ENCODE measurements at regions not wholly inside any gene's neighbourhood (a gene's known extent, or its start where the extent isn't known, plus 50 kb on each side); places are given as distances from the start of the nearest gene placed in this dataset.

GRCh38 chr16:74184839-74185238 lies 111.8 kb upstream of the PSMD7 start (continued):
- TF ChIP-seq MAX (IDR thresholded peaks at IDR 0.05; ENCODE audit: low read depth): no peak

- 31% methylated on average over 4 of the region's 4 CpGs for WGBS (ENCODE audit: low lambda C conversion rate)
- Histone ChIP-seq H3K27me3 (ENCODE audit: insufficient read depth) (no peaks in the 10 kb centered on the region), H3K27ac (ENCODE audit: low read depth in 2 of 2, low read length in 1 of 2) (no peak overlapping the region), H3K36me3 (replicated peaks in 1 of 2; ENCODE audit: control insufficient read depth in 1 of 2, insufficient read depth in 2 of 2, low read length in 1 of 2) (no peaks in the 10 kb centered on the region), H3K79me2 (ENCODE audit: insufficient read depth) (no peaks in the 10 kb centered on the region), H3K9ac (no peak overlapping the region), H2AFZ (ENCODE audit: low read depth) (no peak overlapping the region), H4K20me1 (ENCODE audit: insufficient read depth) (no peaks in the 10 kb centered on the region), H3K4me3 (ENCODE audit: low read depth in 2 of 2, low read length in 1 of 2) (no peak overlapping the region), H3K9me2 (no peaks in the 10 kb centered on the region), H3K4me1 (ENCODE audit: control insufficient read depth in 1 of 2, insufficient read depth in 2 of 2, low read depth in 1 of 2, low read length in 1 of 2) (peaks cover 0 to 12% of the 10 kb centered on the region in 2 experiments; a peak in 3 of 4 replicates), H3K4me2 (no peak overlapping the region), H3K9me3 (no peaks in the 10 kb centered on the region), H3F3A (replicated peaks; ENCODE audit: insufficient read depth) (no peaks in the 10 kb centered on the region)
- ChIA-PET POLR2A (no interaction called here), CTCF (interaction anchor here (0.6 kb wide), 1 partner anchor 119 kb away, joined by 3 read pairs; no protein-coding TSS in a partner anchor)
- TF ChIP-seq PBX3 (IDR thresholded peaks at IDR 0.05): no peak
- no peak for TF ChIP-seq GATA2 (CRISPR knock-in tag; IDR thresholded peaks at IDR 0.05)
- no peak for TF ChIP-seq REST (IDR thresholded peaks at IDR 0.05; ENCODE audit: low read depth, low read length)
- no peak for TF ChIP-seq FOXM1 (IDR thresholded peaks at IDR 0.05; ENCODE audit: low read depth)
- no peak for TF ChIP-seq RAD21 (IDR thresholded peaks at IDR 0.05; ENCODE audit: low read length)
- DNase-seq: no peak
These were observed 112.8 kb upstream of the PSMD7 start for GRCh38 chr16:74183601-74184360.

GRCh38 chr16:74169687-74170376 lies 126.8 kb upstream of the PSMD7 start:
- no peaks in the 10 kb centered on the region for H3K9me2 ChIP-seq
- no peak overlapping the region for H3K4me3 ChIP-seq (ENCODE audit: low read depth in 2 of 2, low read length in 1 of 2)
- no peak for TF ChIP-seq FOXJ3 (CRISPR knock-in tag; IDR thresholded peaks at IDR 0.05)
- no peak for TF ChIP-seq ZBTB33 (IDR thresholded peaks at IDR 0.05; ENCODE audit: borderline replicate concordance, low read depth)
- TF ChIP-seq PBX3 (IDR thresholded peaks at IDR 0.05): no peak
- no peak for TF ChIP-seq TAF1 (IDR thresholded peaks at IDR 0.05; ENCODE audit: borderline replicate concordance, low read depth, low read length)
- TF ChIP-seq NRF1 (IDR thresholded peaks at IDR 0.05; ENCODE audit: low read depth, low read length): no peak
- TF ChIP-seq NFIC (IDR thresholded peaks at IDR 0.05; ENCODE audit: borderline replicate concordance): no peak

More at GRCh38 chr16:74169687-74170376, 126.8 kb upstream of the PSMD7 start:
- no peak overlapping the region for H3K9ac ChIP-seq
- CTCF ChIA-PET: no interaction called here
- no peak for DNase-seq
- H3K36me3 ChIP-seq (replicated peaks in 1 of 2; ENCODE audit: control insufficient read depth in 1 of 2, insufficient read depth in 2 of 2, low read length in 1 of 2): no peaks in the 10 kb centered on the region
- no peaks in the 10 kb centered on the region for H3K9me3 ChIP-seq
- H3K27me3 ChIP-seq (ENCODE audit: insufficient read depth): no peaks in the 10 kb centered on the region
- H3K4me2 ChIP-seq: no peak overlapping the region
- no peaks in the 10 kb centered on the region for H4K20me1 ChIP-seq (ENCODE audit: insufficient read depth)
- no peaks in the 10 kb centered on the region for H3K79me2 ChIP-seq (ENCODE audit: insufficient read depth)
- POLR2A ChIA-PET: no interaction called here
- no peaks in the 10 kb centered on the region for H3K4me1 ChIP-seq (ENCODE audit: control insufficient read depth in 1 of 2, insufficient read depth in 2 of 2, low read depth in 1 of 2, low read length in 1 of 2)
- H2AFZ ChIP-seq (ENCODE audit: low read depth): no peak overlapping the region
- H3K27ac ChIP-seq (ENCODE audit: low read depth in 2 of 2, low read length in 1 of 2): no peak overlapping the region
- no peaks in the 10 kb centered on the region for H3F3A ChIP-seq (replicated peaks; ENCODE audit: insufficient read depth)
- WGBS (ENCODE audit: low lambda C conversion rate): 45% methylated on average over 8 of the region's 8 CpGs

All from SK-N-SH (cell line).